ENCODE measurements at regions not wholly inside any gene's neighbourhood (a gene's known extent, or its start where the extent isn't known, plus 50 kb on each side); places are given as distances from the start of the nearest gene placed in this dataset.

DNA sequence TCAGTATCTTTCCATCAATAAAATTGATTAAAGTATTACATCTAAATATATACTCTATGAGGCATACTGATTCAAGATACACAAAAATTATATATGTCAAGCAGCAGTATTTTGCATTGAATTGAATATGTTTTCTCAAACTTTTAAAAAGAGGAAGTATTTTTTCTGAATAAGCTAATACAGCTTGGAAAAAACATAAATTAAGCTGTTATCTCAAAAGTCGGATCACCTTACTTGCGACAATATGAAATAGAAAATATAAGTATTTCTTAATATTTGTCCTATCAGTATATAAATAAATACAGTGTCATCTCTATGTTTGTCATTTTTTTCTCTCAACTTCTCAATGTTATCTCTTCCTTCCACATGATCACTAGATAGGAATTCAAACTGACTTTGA is 139.3 kb downstream of the MBL2 start:
- H3K27ac ChIP-seq (ENCODE audit: control insufficient read depth, insufficient read depth, low read length) = no peak overlapping the region
- no peaks in the 10 kb centered on the region for H3K9me1 ChIP-seq (ENCODE audit: control insufficient read depth, extremely low read depth, insufficient read depth, low read length)
- no peaks in the 10 kb centered on the region for H4K20me1 ChIP-seq (ENCODE audit: control insufficient read depth, extremely low read depth, insufficient read depth, low read length)
- dilution Hi-C loops (cut with MboI; ENCODE audit: extremely low pct_ligation_motif_present, low sequenced_read_pairs) = no loop called here
- H3K27me3 ChIP-seq (ENCODE audit: control insufficient read depth, extremely low read depth, insufficient read depth, low read length) = no peaks in the 10 kb centered on the region
- no peak overlapping the region for H3K4me2 ChIP-seq (ENCODE audit: control insufficient read depth, extremely low read depth, insufficient read depth, low read depth, low read length)
- H3K4me3 ChIP-seq (ENCODE audit: control insufficient read depth in 2 of 3, extremely low read depth in 1 of 3, insufficient read depth in 2 of 3, low read depth in 1 of 3, low read length in 3 of 3) = no peak overlapping the region
- TF ChIP-seq EZH2 (IDR thresholded peaks at IDR 0.05; ENCODE audit: low read length) = no peak
- TF ChIP-seq, protein P1, sequence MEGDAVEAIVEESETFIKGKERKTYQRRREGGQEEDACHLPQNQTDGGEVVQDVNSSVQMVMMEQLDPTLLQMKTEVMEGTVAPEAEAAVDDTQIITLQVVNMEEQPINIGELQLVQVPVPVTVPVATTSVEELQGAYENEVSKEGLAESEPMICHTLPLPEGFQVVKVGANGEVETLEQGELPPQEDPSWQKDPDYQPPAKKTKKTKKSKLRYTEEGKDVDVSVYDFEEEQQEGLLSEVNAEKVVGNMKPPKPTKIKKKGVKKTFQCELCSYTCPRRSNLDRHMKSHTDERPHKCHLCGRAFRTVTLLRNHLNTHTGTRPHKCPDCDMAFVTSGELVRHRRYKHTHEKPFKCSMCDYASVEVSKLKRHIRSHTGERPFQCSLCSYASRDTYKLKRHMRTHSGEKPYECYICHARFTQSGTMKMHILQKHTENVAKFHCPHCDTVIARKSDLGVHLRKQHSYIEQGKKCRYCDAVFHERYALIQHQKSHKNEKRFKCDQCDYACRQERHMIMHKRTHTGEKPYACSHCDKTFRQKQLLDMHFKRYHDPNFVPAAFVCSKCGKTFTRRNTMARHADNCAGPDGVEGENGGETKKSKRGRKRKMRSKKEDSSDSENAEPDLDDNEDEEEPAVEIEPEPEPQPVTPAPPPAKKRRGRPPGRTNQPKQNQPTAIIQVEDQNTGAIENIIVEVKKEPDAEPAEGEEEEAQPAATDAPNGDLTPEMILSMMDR (optimal IDR thresholded peaks at IDR 0.05 in 1 of 3, IDR thresholded peaks at IDR 0.05 in 1 of 3, conservative IDR thresholded peaks at IDR 0.05 in 1 of 3; ENCODE audit: extremely low read depth in 1 of 3, insufficient read depth in 2 of 3, low read length in 3 of 3) = no peak
- H3K4me1 ChIP-seq (ENCODE audit: control insufficient read depth, extremely low read depth, insufficient read depth, low read length) = no peaks in the 10 kb centered on the region
- H3K36me3 ChIP-seq (ENCODE audit: control insufficient read depth in 2 of 2, extremely low read depth in 1 of 2, insufficient read depth in 2 of 2, low read length in 2 of 2) = no peaks in the 10 kb centered on the region
- H3K9ac ChIP-seq (ENCODE audit: control insufficient read depth, extremely low read depth, insufficient read depth, low read length) = no peak overlapping the region
- H3K9me3 ChIP-seq (ENCODE audit: control insufficient read depth, low read depth, low read length) = no peaks in the 10 kb centered on the region
- H2AFZ ChIP-seq (ENCODE audit: control insufficient read depth, low read length) = no peak overlapping the region
- DNase-seq (ENCODE audit: low read depth, low spot score) (no peak), FAIRE-seq (no peak)
- H3K79me2 ChIP-seq (ENCODE audit: control insufficient read depth, insufficient read depth, low read length) = no peaks in the 10 kb centered on the region

- Histone ChIP-seq H3K27ac (ENCODE audit: control insufficient read depth, insufficient read depth, low read length) (no peak overlapping the region), H3K4me2 (ENCODE audit: control insufficient read depth, extremely low read depth, insufficient read depth, low read depth, low read length) (no peak overlapping the region), H3K4me1 (ENCODE audit: control insufficient read depth, extremely low read depth, insufficient read depth, low read length) (no peaks in the 10 kb centered on the region), H3K4me3 (ENCODE audit: control insufficient read depth in 2 of 3, extremely low read depth in 1 of 3, insufficient read depth in 2 of 3, low read depth in 1 of 3, low read length in 3 of 3) (no peak overlapping the region), H3K9me3 (ENCODE audit: control insufficient read depth, low read depth, low read length) (no peaks in the 10 kb centered on the region), H3K9ac (ENCODE audit: control insufficient read depth, extremely low read depth, insufficient read depth, low read length) (no peak overlapping the region), H3K36me3 (ENCODE audit: control insufficient read depth in 2 of 2, extremely low read depth in 1 of 2, insufficient read depth in 2 of 2, low read length in 2 of 2) (no peaks in the 10 kb centered on the region), H3K79me2 (ENCODE audit: control insufficient read depth, insufficient read depth, low read length) (no peaks in the 10 kb centered on the region), H3K27me3 (ENCODE audit: control insufficient read depth, extremely low read depth, insufficient read depth, low read length) (no peaks in the 10 kb centered on the region), H3K9me1 (ENCODE audit: control insufficient read depth, extremely low read depth, insufficient read depth, low read length) (no peaks in the 10 kb centered on the region), H2AFZ (ENCODE audit: control insufficient read depth, low read length) (no peak overlapping the region), H4K20me1 (ENCODE audit: control insufficient read depth, extremely low read depth, insufficient read depth, low read length) (no peaks in the 10 kb centered on the region)
- no peak for TF ChIP-seq EZH2 (IDR thresholded peaks at IDR 0.05; ENCODE audit: low read length)
- TF ChIP-seq, protein P1 (optimal IDR thresholded peaks at IDR 0.05 in 1 of 3, IDR thresholded peaks at IDR 0.05 in 1 of 3, conservative IDR thresholded peaks at IDR 0.05 in 1 of 3; ENCODE audit: extremely low read depth in 1 of 3, insufficient read depth in 2 of 3, low read length in 3 of 3) = no peak
- dilution Hi-C loops (cut with MboI; ENCODE audit: extremely low pct_ligation_motif_present, low sequenced_read_pairs) = no loop called here
- FAIRE-seq (no peak), DNase-seq (ENCODE audit: low read depth, low spot score) (no peak)
These were observed 136.9 kb downstream of the MBL2 start for GRCh38 chr10:52635651-52636050.

All from keratinocyte (primary cell).